K562 (cell line): ENCODE measurements at regions not wholly inside any gene's neighbourhood (a gene's known extent, or its start where the extent isn't known, plus 50 kb on each side); places are given as distances from the start of the nearest gene placed in this dataset.

Source experiments
- ATAC-seq: fragments of 200-7000 bp; cut with Tn5 transposase; 3 replicates; pipeline ENCODE4 v1.9.1; 2020; ENCODE audit warnings: moderate library complexity
- BruUV-seq: library from RNA; stranded (reverse); fragments of 400-500 nt; replicated peaks from 2 replicates; lab custom pipeline; 2021; lab: Mats Ljungman, UMichigan
- CTCF ChIA-PET: fragments of 300-600 bp; formaldehyde crosslinking; extraction: SDS; loops from one replicate; lab custom pipeline; 2021; ENCODE audit warnings: low intra/inter-chr PET ratio; lab: Yijun Ruan, JAX
- POLR2A ChIA-PET: fragments of 300-600, 350-650 bp; sonication (Branson Sonifier 250); formaldehyde crosslinking; extraction: SDS; loops from one replicate; lab custom pipeline; 2021; ENCODE audit warnings: antibody characterized with exemption, inconsistent platforms; lab: Yijun Ruan, JAX
- DNase-seq, 4 experiments: peaks; one replicate each; pipeline versions ENCODE4 v3.0.0 to v3.0.0-alpha.2; 2011 to 2018; ENCODE audit warnings: low spot score in 3 of 4, mixed read lengths in 3 of 4; ENCODE audit errors: extremely low read depth in 1 of 4
- FAIRE-seq: peaks from 2 replicates; lab custom pipeline; 2011; peaks lifted over from hg19 to GRCh38; lab: Jason Lieb, UNC
- H2AFZ ChIP-seq: 2 replicates; pipeline ENCODE4 v1.6.0; 2011; ENCODE audit warnings: low read depth, low read length, control low read depth, inconsistent platforms
- H3K27ac ChIP-seq: fragments of 200-600 bp; 3 replicates; pipeline ENCODE4 v1.8.0; 2011; ENCODE audit warnings: low read depth, mild to moderate bottlenecking, control low read depth, inconsistent platforms, low read length, moderate library complexity, mixed read lengths; ENCODE audit errors: extremely low read depth
- H3K27me3 ChIP-seq, 2 experiments: fragments of 300-600 bp in 1 of 2; 2 replicates in 1 of 2; 3 replicates in 1 of 2; pipeline versions ENCODE4 v1.6.0 to v1.8.0; 2011; ENCODE audit warnings: inconsistent platforms in 2 of 2, low read length in 2 of 2, mild to moderate bottlenecking in 1 of 2, mixed read lengths in 1 of 2, moderate library complexity in 1 of 2; ENCODE audit not compliant: control insufficient read depth in 2 of 2, insufficient read depth in 2 of 2
- H3K36me3 ChIP-seq: fragments of 300-600 bp; 3 replicates; pipeline ENCODE4 v1.8.0; 2011; ENCODE audit warnings: mild to moderate bottlenecking, low read length, inconsistent platforms; ENCODE audit not compliant: control insufficient read depth, insufficient read depth
- H3K4me1 ChIP-seq, 2 experiments: fragments of 200-600 bp in 1 of 2; replicated peaks in 1 of 2; 2 replicates in 1 of 2; 3 replicates in 1 of 2; pipeline versions ENCODE4 v1.5.1 to v1.8.0; 2011; ENCODE audit warnings: inconsistent platforms in 2 of 2, low read length in 2 of 2, mild to moderate bottlenecking in 1 of 2, mixed read lengths in 1 of 2, moderate library complexity in 1 of 2; ENCODE audit not compliant: control insufficient read depth in 2 of 2, insufficient read depth in 2 of 2
- H3K4me2 ChIP-seq: 2 replicates; pipeline ENCODE4 v1.6.1; 2011; ENCODE audit warnings: low read length, control low read depth, inconsistent platforms, mixed read lengths; ENCODE audit not compliant: insufficient read depth
- H3K4me3 ChIP-seq: fragments of 200-600 bp; sonication (generic), shearing (Covaris generic); 2 replicates; pipeline ENCODE4 v1.5.1; 2016; ENCODE audit warnings: control low read depth, inconsistent platforms
- H3K79me2 ChIP-seq: fragments of 200-600 bp; 3 replicates; pipeline ENCODE4 v1.8.0; 2011; ENCODE audit warnings: low read length, inconsistent platforms; ENCODE audit not compliant: control insufficient read depth, insufficient read depth
- H3K9ac ChIP-seq, 2 experiments: 2 replicates each; pipeline versions ENCODE4 v1.6.0 to v1.6.1; 2011; ENCODE audit warnings: low read depth in 2 of 2, low read length in 2 of 2, control low read depth in 1 of 2, inconsistent platforms in 1 of 2, mild to moderate bottlenecking in 1 of 2, mixed read lengths in 1 of 2; ENCODE audit not compliant: insufficient read depth in 1 of 2
- H3K9me1 ChIP-seq: one replicate; pipeline ENCODE4 v1.6.0; 2011; ENCODE audit warnings: inconsistent platforms, mild to moderate bottlenecking, low read length, moderate library complexity; ENCODE audit not compliant: control insufficient read depth, insufficient read depth
- H3K9me3 ChIP-seq: replicated peaks from 2 replicates; pipeline ENCODE4 v1.5.1; 2011; ENCODE audit warnings: low read depth, low read length, inconsistent platforms; ENCODE audit not compliant: control insufficient read depth, insufficient read depth
- H4K20me1 ChIP-seq: replicated peaks from 2 replicates; pipeline ENCODE4 v1.6.1; 2011; ENCODE audit warnings: low read length, inconsistent platforms, mixed read lengths; ENCODE audit not compliant: control insufficient read depth, insufficient read depth
- CREB1 ChIP-seq, 2 experiments: sonication (generic) in 1 of 2; formaldehyde crosslinking in 1 of 2; IDR thresholded peaks; 2 replicates each; pipeline versions ENCODE4 v1.6.1 to v1.8.0; 2012 to 2022; ENCODE audit warnings: inconsistent platforms in 1 of 2, mild to moderate bottlenecking in 1 of 2, missing genetic modification reagents in 1 of 2, moderate library complexity in 1 of 2
- ESRRB ChIP-seq: fragments of 250-450 bp; sonication (Bioruptor Pico); IDR thresholded peaks from 2 replicates; pipeline ENCODE4 v1.5.0; 2020; ENCODE audit warnings: mild to moderate bottlenecking, moderate library complexity, borderline replicate concordance
- HNRNPLL ChIP-seq: fragments of 200-400 bp; formaldehyde crosslinking; IDR thresholded peaks from 2 replicates; pipeline ENCODE4 v1.6.1; 2017; ENCODE audit warnings: low read length, low read depth, mild to moderate bottlenecking; ENCODE audit not compliant: poor library complexity, severe bottlenecking
- in situ Hi-C: fragments of 300-500 bp; cut with MboI; formaldehyde crosslinking; loops from 4 replicates; pipeline ENCODE4 v1.15.0; 2018; ENCODE audit warnings: inconsistent platforms, mixed read lengths
- intact Hi-C: fragments of 100-400 bp; cut with micrococcal nuclease; formaldehyde crosslinking; loops from 2 replicates; pipeline ENCODE4 v1.14.2; 2022

DNA sequence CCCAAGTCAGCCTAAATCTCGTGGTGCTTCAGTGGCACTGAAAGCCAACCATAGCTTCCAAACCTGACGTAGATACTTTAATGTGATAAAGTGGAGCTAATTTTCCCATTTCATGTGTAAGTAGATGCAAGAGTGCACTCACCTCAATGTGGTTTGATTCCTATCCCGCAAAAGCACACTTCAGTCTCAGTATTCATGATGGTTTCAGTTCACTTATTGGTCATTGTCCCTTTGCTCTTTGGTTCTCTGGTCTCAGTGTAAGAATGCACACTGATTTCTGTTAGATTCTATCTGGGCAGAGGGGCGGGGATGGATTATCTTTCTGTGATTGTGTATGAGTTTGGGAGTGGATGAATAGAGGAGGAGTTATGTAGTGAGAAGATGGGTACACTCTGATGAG lies 340.6 kb downstream of the KCNRG start (continued):
- TF ChIP-seq HNRNPLL: no peak

DNA sequence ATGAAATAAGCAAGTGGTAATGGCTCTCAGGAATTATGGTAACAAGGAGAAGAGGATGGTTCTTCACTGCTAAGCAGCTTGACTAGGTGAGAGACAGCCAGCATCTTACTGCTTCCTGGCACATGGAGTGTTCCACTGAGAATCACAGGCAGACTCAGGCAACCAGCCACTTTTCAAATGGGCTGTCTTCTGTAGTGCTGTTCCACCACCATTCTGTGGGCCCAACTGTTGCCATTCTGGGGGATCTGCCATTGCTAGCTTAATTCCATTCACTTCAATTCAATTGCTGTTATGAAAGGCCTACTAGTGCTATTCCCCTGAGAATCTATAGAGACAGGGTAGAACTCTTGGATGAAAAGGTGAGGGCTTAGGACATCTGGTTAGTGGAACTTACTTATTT lies 341.9 kb downstream of the KCNRG start:
- no peak overlapping the region for H3K4me3 ChIP-seq
- no peak for TF ChIP-seq ESRRB (CRISPR knock-in tag)
- no peak for TF ChIP-seq CREB1 (IDR thresholded peaks at IDR 0.05)
- peak; percentile 29; the same call in 1 of the 2 replicates for TF ChIP-seq CREB1 (CRISPR knock-in tag; IDR thresholded peaks at IDR 0.05)
- H4K20me1 ChIP-seq: no peaks in the 10 kb centered on the region
- H3K4me2 ChIP-seq: no peak overlapping the region
- in situ Hi-C loops (no loop called here), intact Hi-C loops (no loop called here)
- ChIA-PET POLR2A (interaction anchor here (1.4 kb wide), 1 partner anchor 23 kb away, joined by 4 read pairs; no protein-coding TSS in a partner anchor), CTCF (no interaction called here)
- H3K9me3 ChIP-seq: no peaks in the 10 kb centered on the region
- peak; percentile 18; the same call in 1 of the 3 replicates for ATAC-seq
- H3K27me3 ChIP-seq: no peaks in the 10 kb centered on the region
- H3K9ac ChIP-seq: peak overlapping the region in 1 of 2 experiments; percentile 1; a peak in 1 of 4 replicates
- H3K4me1 ChIP-seq: peaks cover 2 to 16% of the 10 kb centered on the region in 2 experiments; a peak in 4 of 5 replicates
- no peak for DNase-seq
- 0 out of 3 replicates have a peak overlapping the region, but pooled peaks have one; percentile 21 for H3K27ac ChIP-seq
- FAIRE-seq: no peak
- BruUV-seq: no TSS peak
- H3K36me3 ChIP-seq: no peaks in the 10 kb centered on the region
- H3K79me2 ChIP-seq: no peaks in the 10 kb centered on the region; the same call in 2 of the 3 replicates
- H3K9me1 ChIP-seq: no peaks in the 10 kb centered on the region
- H2AFZ ChIP-seq: no peak overlapping the region
